Astrocyte (in vitro differentiated cells and primary cell): ENCODE measurements at regions not wholly inside any gene's neighbourhood (a gene's known extent, or its start where the extent isn't known, plus 50 kb on each side); places are given as distances from the start of the nearest gene placed in this dataset.

Source experiments
- EZH2 ChIP-seq: IDR thresholded peaks from 2 replicates; pipeline ENCODE4 v1.6.1; 2012; ENCODE audit warnings: mild to moderate bottlenecking, low read length, inconsistent platforms; ENCODE audit not compliant: insufficient read depth
- TF ChIP-seq, protein P1 (sequence below): IDR thresholded peaks from 2 replicates; pipeline ENCODE4 v1.5.1; 2011; ENCODE audit warnings: low read depth, mild to moderate bottlenecking, inconsistent platforms, low read length, moderate library complexity; ENCODE audit not compliant: insufficient read depth

DNA sequence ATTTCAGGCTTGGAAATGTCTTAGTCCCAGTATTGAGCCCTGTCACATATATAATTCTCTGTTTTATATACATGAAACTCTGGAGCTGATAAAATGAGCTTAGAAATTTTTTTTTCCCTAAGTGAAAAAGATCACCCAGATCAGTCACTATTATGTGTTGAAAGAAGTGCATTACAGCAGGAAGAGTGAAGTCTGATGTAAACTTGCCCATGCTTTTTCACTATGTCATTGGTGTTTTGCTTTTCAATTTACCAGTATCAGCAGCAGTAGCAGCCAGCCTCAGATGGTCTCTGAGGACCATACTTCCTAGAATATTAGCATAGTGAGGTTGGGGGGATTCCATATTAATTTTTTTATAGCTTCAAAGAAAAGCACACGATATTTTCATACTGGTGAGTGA lies 255.6 kb upstream of the KCNH8 start:
- TF ChIP-seq, protein P1, sequence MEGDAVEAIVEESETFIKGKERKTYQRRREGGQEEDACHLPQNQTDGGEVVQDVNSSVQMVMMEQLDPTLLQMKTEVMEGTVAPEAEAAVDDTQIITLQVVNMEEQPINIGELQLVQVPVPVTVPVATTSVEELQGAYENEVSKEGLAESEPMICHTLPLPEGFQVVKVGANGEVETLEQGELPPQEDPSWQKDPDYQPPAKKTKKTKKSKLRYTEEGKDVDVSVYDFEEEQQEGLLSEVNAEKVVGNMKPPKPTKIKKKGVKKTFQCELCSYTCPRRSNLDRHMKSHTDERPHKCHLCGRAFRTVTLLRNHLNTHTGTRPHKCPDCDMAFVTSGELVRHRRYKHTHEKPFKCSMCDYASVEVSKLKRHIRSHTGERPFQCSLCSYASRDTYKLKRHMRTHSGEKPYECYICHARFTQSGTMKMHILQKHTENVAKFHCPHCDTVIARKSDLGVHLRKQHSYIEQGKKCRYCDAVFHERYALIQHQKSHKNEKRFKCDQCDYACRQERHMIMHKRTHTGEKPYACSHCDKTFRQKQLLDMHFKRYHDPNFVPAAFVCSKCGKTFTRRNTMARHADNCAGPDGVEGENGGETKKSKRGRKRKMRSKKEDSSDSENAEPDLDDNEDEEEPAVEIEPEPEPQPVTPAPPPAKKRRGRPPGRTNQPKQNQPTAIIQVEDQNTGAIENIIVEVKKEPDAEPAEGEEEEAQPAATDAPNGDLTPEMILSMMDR: no peak
- TF ChIP-seq EZH2: no peak
